ENCODE measurements at regions not wholly inside any gene's neighbourhood (a gene's known extent, or its start where the extent isn't known, plus 50 kb on each side); places are given as distances from the start of the nearest gene placed in this dataset.
"Not testable (repeated sequence)": the region's sequence is repeated elsewhere in the genome, so short reads cannot be mapped to it uniquely, and the experiment has no call there.

- no peak for DNase-seq (ENCODE audit: low spot score)
Measured at GRCh38 chr9:95584176-95584575, 67.4 kb upstream of the PTCH1 start.

GRCh38 chr9:95581900-95582299 is 65.1 kb upstream of the PTCH1 start:
- DNase-seq (ENCODE audit: low spot score): no peak

- DNase-seq (ENCODE audit: low spot score): no peak
Measured at GRCh38 chr9:95580812-95581761, 64.3 kb upstream of the PTCH1 start.

GRCh38 chr9:95574866-95575553 is 58.2 kb upstream of the PTCH1 start:
- no peak for DNase-seq (ENCODE audit: low spot score)

- DNase-seq (ENCODE audit: low spot score): no peak
Measured at GRCh38 chr9:95574176-95574575, 57.4 kb upstream of the PTCH1 start.

- no peak for DNase-seq (ENCODE audit: low spot score)
Measured at GRCh38 chr9:95573463-95573862, 56.7 kb upstream of the PTCH1 start.

GRCh38 chr9:95572381-95573151 is 55.8 kb upstream of the PTCH1 start:
- DNase-seq (ENCODE audit: low spot score): peak; percentile 52

GRCh38 chr9:95570646-95571045 is 53.9 kb upstream of the PTCH1 start:
- no peak for DNase-seq (ENCODE audit: low spot score)

GRCh38 chr9:95570150-95570549 is 53.4 kb upstream of the PTCH1 start:
- peak; percentile 57 for DNase-seq (ENCODE audit: low spot score)

GRCh38 chr9:95568735-95569134 is 52.0 kb upstream of the PTCH1 start:
- not testable (repeated sequence) for DNase-seq (ENCODE audit: low spot score)

All from AG08395 (cell line).